ENCODE measurements at regions not wholly inside any gene's neighbourhood (a gene's known extent, or its start where the extent isn't known, plus 50 kb on each side); places are given as distances from the start of the nearest gene placed in this dataset.

- Mint-ChIP-seq H3K27ac (ENCODE audit: unreplicated experiment) (no peak overlapping the region), H3K27me3 (ENCODE audit: unreplicated experiment) (peaks cover 2% of the 10 kb centered on the region), H3K4me1 (ENCODE audit: unreplicated experiment) (peaks cover 16% of the 10 kb centered on the region), H3K4me3 (ENCODE audit: unreplicated experiment) (no peak overlapping the region), H3K9me3 (ENCODE audit: unreplicated experiment) (no peaks in the 10 kb centered on the region), H3K36me3 (ENCODE audit: unreplicated experiment) (peaks cover 2% of the 10 kb centered on the region)
- TF ChIP-seq CTCF (IDR thresholded peaks at IDR 0.05): no peak
- DNase-seq (ENCODE audit: extremely low spot score, unreplicated experiment): no peak
Observed at GRCh38 chr12:18171571-18171970, 81.6 kb upstream of the RERGL start.

- no peak overlapping the region for H3K27ac Mint-ChIP-seq (ENCODE audit: unreplicated experiment)
- H3K4me3 Mint-ChIP-seq (ENCODE audit: unreplicated experiment): no peak overlapping the region
- H3K36me3 Mint-ChIP-seq (ENCODE audit: unreplicated experiment): peaks cover 4% of the 10 kb centered on the region
- H3K4me1 Mint-ChIP-seq (ENCODE audit: unreplicated experiment): peaks cover 19% of the 10 kb centered on the region
- H3K27me3 Mint-ChIP-seq (ENCODE audit: unreplicated experiment): no peaks in the 10 kb centered on the region
- TF ChIP-seq CTCF (IDR thresholded peaks at IDR 0.05): no peak
- DNase-seq (ENCODE audit: extremely low spot score, unreplicated experiment): no peak
- no peaks in the 10 kb centered on the region for H3K9me3 Mint-ChIP-seq (ENCODE audit: unreplicated experiment)
Observed at GRCh38 chr12:18168016-18168415, 78.0 kb upstream of the RERGL start.

GRCh38 chr12:18165889-18166288 is 75.9 kb upstream of the RERGL start:
- peaks cover 2% of the 10 kb centered on the region for H3K27me3 Mint-ChIP-seq (ENCODE audit: unreplicated experiment)
- no peak for TF ChIP-seq CTCF (IDR thresholded peaks at IDR 0.05)
- peaks cover 2% of the 10 kb centered on the region for H3K36me3 Mint-ChIP-seq (ENCODE audit: unreplicated experiment)
- no peaks in the 10 kb centered on the region for H3K9me3 Mint-ChIP-seq (ENCODE audit: unreplicated experiment)
- DNase-seq (ENCODE audit: extremely low spot score, unreplicated experiment): no peak
- peak overlapping the region; percentile 52 for H3K4me3 Mint-ChIP-seq (ENCODE audit: unreplicated experiment)
- H3K4me1 Mint-ChIP-seq (ENCODE audit: unreplicated experiment): peaks cover 11% of the 10 kb centered on the region
- H3K27ac Mint-ChIP-seq (ENCODE audit: unreplicated experiment): peak overlapping the region; percentile 75

GRCh38 chr12:18165422-18165871 is 75.5 kb upstream of the RERGL start:
- Mint-ChIP-seq H3K9me3 (ENCODE audit: unreplicated experiment) (no peaks in the 10 kb centered on the region), H3K36me3 (ENCODE audit: unreplicated experiment) (peaks cover 2% of the 10 kb centered on the region), H3K27me3 (ENCODE audit: unreplicated experiment) (peaks cover 2% of the 10 kb centered on the region), H3K4me1 (ENCODE audit: unreplicated experiment) (peaks cover 11% of the 10 kb centered on the region), H3K4me3 (ENCODE audit: unreplicated experiment) (peak overlapping the region; percentile 52), H3K27ac (ENCODE audit: unreplicated experiment) (peak overlapping the region; percentile 75)
- no peak for TF ChIP-seq CTCF (IDR thresholded peaks at IDR 0.05)
- DNase-seq (ENCODE audit: extremely low spot score, unreplicated experiment): no peak

GRCh38 chr12:18160901-18161300 is 70.9 kb upstream of the RERGL start:
- no peak for TF ChIP-seq CTCF (IDR thresholded peaks at IDR 0.05)

More at GRCh38 chr12:18160901-18161300, 70.9 kb upstream of the RERGL start:
- H3K36me3 Mint-ChIP-seq (ENCODE audit: unreplicated experiment): peaks cover 2% of the 10 kb centered on the region
- H3K9me3 Mint-ChIP-seq (ENCODE audit: unreplicated experiment): peaks cover 5% of the 10 kb centered on the region
- no peak overlapping the region for H3K27ac Mint-ChIP-seq (ENCODE audit: unreplicated experiment)
- no peak overlapping the region for H3K4me3 Mint-ChIP-seq (ENCODE audit: unreplicated experiment)
- no peak for DNase-seq (ENCODE audit: extremely low spot score, unreplicated experiment)
- peaks cover 8% of the 10 kb centered on the region for H3K4me1 Mint-ChIP-seq (ENCODE audit: unreplicated experiment)
- H3K27me3 Mint-ChIP-seq (ENCODE audit: unreplicated experiment): peaks cover 2% of the 10 kb centered on the region
